NAMALWA (cell line): ENCODE measurements at regions not wholly inside any gene's neighbourhood (a gene's known extent, or its start where the extent isn't known, plus 50 kb on each side); places are given as distances from the start of the nearest gene placed in this dataset.

Experiments
- DNase-seq: peaks from one replicate; pipeline ENCODE4 v3.0.0-alpha.2; 2015; ENCODE audit warnings: low spot score

GRCh38 chr10:78516756-78517155, 483.1 kb downstream of the RPS24 start:
- no peak for DNase-seq

GRCh38 chr10:78518224-78518623, 484.6 kb downstream of the RPS24 start:
- DNase-seq: no peak

GRCh38 chr10:78520737-78521430, 487.2 kb downstream of the RPS24 start:
- DNase-seq: peak; percentile 1

- no peak for DNase-seq
Measured at GRCh38 chr10:78523453-78523852, 489.8 kb downstream of the RPS24 start.

GRCh38 chr10:78524342-78524741, 490.7 kb downstream of the RPS24 start:
- no peak for DNase-seq

GRCh38 chr10:78524941-78525340, 491.3 kb downstream of the RPS24 start:
- DNase-seq: no peak

- no peak for DNase-seq
Measured at GRCh38 chr10:78526347-78526746, 492.7 kb downstream of the RPS24 start.

- no peak for DNase-seq
Measured at GRCh38 chr10:78527296-78527695, 493.6 kb downstream of the RPS24 start.

- no peak for DNase-seq
Measured at GRCh38 chr10:78528749-78529204, 495.1 kb downstream of the RPS24 start.

- DNase-seq: no peak
Measured at GRCh38 chr10:78529262-78529661, 495.6 kb downstream of the RPS24 start.

GRCh38 chr10:78531088-78531487, 497.4 kb downstream of the RPS24 start:
- DNase-seq: no peak

- DNase-seq: no peak
Measured at GRCh38 chr10:78532480-78533042, 498.9 kb downstream of the RPS24 start.

GRCh38 chr10:78533098-78533497, 499.4 kb downstream of the RPS24 start:
- DNase-seq: no peak

- DNase-seq: no peak
Measured at GRCh38 chr10:78533776-78534175, 500.1 kb downstream of the RPS24 start.

- no peak for DNase-seq
Measured at GRCh38 chr10:78535716-78536218, 502.1 kb downstream of the RPS24 start.

GRCh38 chr10:78537018-78537417, 503.4 kb downstream of the RPS24 start:
- DNase-seq: no peak

GRCh38 chr10:78539247-78539766, 505.6 kb downstream of the RPS24 start:
- DNase-seq: no peak

- no peak for DNase-seq
Measured at GRCh38 chr10:78540355-78541076, 506.9 kb downstream of the RPS24 start.

GRCh38 chr10:78541481-78542140, 507.9 kb downstream of the RPS24 start:
- no peak for DNase-seq

- no peak for DNase-seq
Measured at GRCh38 chr10:78542141-78542489, 508.5 kb downstream of the RPS24 start.

- DNase-seq: no peak
Measured at GRCh38 chr10:78542521-78542920, 508.9 kb downstream of the RPS24 start.

GRCh38 chr10:78543031-78543748, 509.5 kb downstream of the RPS24 start:
- no peak for DNase-seq
